Hypothalamus (tissue), 51 donors: ENCODE measurements at regions not wholly inside any gene's neighbourhood (a gene's known extent, or its start where the extent isn't known, plus 50 kb on each side); places are given as distances from the start of the nearest gene placed in this dataset.
A peak's percentile ranks its signal among the peaks of the same experiment; 100 is the strongest.

Experiments
- DNase-seq, 51 donors: peaks; one replicate each; lab custom pipeline; 2025; lab: John Stamatoyannopoulos, UW

GRCh38 chr16:73717266-73717974, 579.2 kb upstream of the PSMD7 start:
- peak in 14 of 51 donors; percentile 2 to 50 (median 21) for DNase-seq

GRCh38 chr16:73714976-73715375, 581.6 kb upstream of the PSMD7 start:
- DNase-seq, result no peak

GRCh38 chr16:73713778-73714495, 582.7 kb upstream of the PSMD7 start:
- peak in 28 of 51 donors; percentile 5 to 71 (median 26) for DNase-seq

GRCh38 chr16:73713251-73713650, 583.4 kb upstream of the PSMD7 start:
- peak in 42 of 51 donors; percentile 4 to 92 (median 56) for DNase-seq

GRCh38 chr16:73711406-73712080, 585.1 kb upstream of the PSMD7 start:
- peak in 1 of 51 donors; percentile 4 for DNase-seq

- no peak for DNase-seq
Observed at GRCh38 chr16:73710526-73710925, 586.1 kb upstream of the PSMD7 start.

GRCh38 chr16:73707863-73708262, 588.8 kb upstream of the PSMD7 start:
- DNase-seq, result no peak

- DNase-seq, result no peak
Observed at GRCh38 chr16:73703891-73704290, 592.7 kb upstream of the PSMD7 start.

- no peak for DNase-seq
Observed at GRCh38 chr16:73697336-73697735, 599.3 kb upstream of the PSMD7 start.

- no peak for DNase-seq
Observed at GRCh38 chr16:73692861-73693260, 603.8 kb upstream of the PSMD7 start.

- DNase-seq, result no peak
Observed at GRCh38 chr16:73683804-73684203, 612.8 kb upstream of the PSMD7 start.

- DNase-seq, result no peak
Observed at GRCh38 chr16:73672135-73672534, 624.2 kb upstream of the ZFHX3 start.

- peak in 1 of 51 donors; percentile 1 for DNase-seq
Observed at GRCh38 chr16:73670836-73671820, 623.2 kb upstream of the ZFHX3 start.

- no peak for DNase-seq
Observed at GRCh38 chr16:73669535-73670274, 621.8 kb upstream of the ZFHX3 start.

GRCh38 chr16:73663720-73664119, 615.8 kb upstream of the ZFHX3 start:
- DNase-seq, result no peak

GRCh38 chr16:73636196-73636595, 588.3 kb upstream of the ZFHX3 start:
- no peak for DNase-seq

GRCh38 chr16:73629011-73629410, 581.1 kb upstream of the ZFHX3 start:
- DNase-seq, result no peak

GRCh38 chr16:73617738-73618137, 569.8 kb upstream of the ZFHX3 start:
- no peak for DNase-seq

- DNase-seq, result no peak
Observed at GRCh38 chr16:73616770-73617169, 568.8 kb upstream of the ZFHX3 start.
